CD14-positive monocyte (primary cell): ENCODE measurements at regions not wholly inside any gene's neighbourhood (a gene's known extent, or its start where the extent isn't known, plus 50 kb on each side); places are given as distances from the start of the nearest gene placed in this dataset.

ENCODE experiments used
- DNase-seq, 3 donors: peaks; one replicate each; pipeline ENCODE4 v3.0.0-alpha.2; 2011 to 2022
- H2AFZ ChIP-seq: 2 replicates; pipeline ENCODE4 v1.6.0; 2012; ENCODE audit warnings: mild to moderate bottlenecking, low read depth, low read length, inconsistent platforms; ENCODE audit not compliant: insufficient read depth, poor library complexity, severe bottlenecking
- H3K27ac ChIP-seq, 2 donors: 1 replicate in 1 of 2; 2 replicates in 1 of 2; pipeline ENCODE4 v1.5.1; 2012 to 2013; ENCODE audit warnings: low read length in 2 of 2, control low read depth in 1 of 2, inconsistent platforms in 1 of 2, low read depth in 1 of 2, mild to moderate bottlenecking in 1 of 2
- H3K27me3 ChIP-seq, 2 donors: one replicate each; pipeline versions ENCODE4 v1.6.0 to v1.6.1; 2011 to 2013; ENCODE audit warnings: low read length in 2 of 2; ENCODE audit not compliant: control insufficient read depth in 2 of 2, insufficient read depth in 2 of 2
- H3K36me3 ChIP-seq, 2 donors: replicated peaks in 1 of 2; 1 replicate in 1 of 2; 2 replicates in 1 of 2; pipeline versions ENCODE4 v1.5.1 to v1.6.1; 2012 to 2013; ENCODE audit warnings: low read length in 2 of 2, control low read depth in 1 of 2, inconsistent platforms in 1 of 2, mild to moderate bottlenecking in 1 of 2; ENCODE audit not compliant: insufficient read depth in 2 of 2, control insufficient read depth in 1 of 2
- H3K4me1 ChIP-seq, 2 donors: 1 replicate in 1 of 2; 2 replicates in 1 of 2; pipeline versions ENCODE4 v1.5.1 to v1.6.1; 2012 to 2013; ENCODE audit warnings: low read length in 2 of 2, control low read depth in 1 of 2, inconsistent platforms in 1 of 2, mild to moderate bottlenecking in 1 of 2, moderate library complexity in 1 of 2; ENCODE audit not compliant: insufficient read depth in 2 of 2, control insufficient read depth in 1 of 2
- H3K4me2 ChIP-seq: replicated peaks from 2 replicates; pipeline ENCODE3; 2012; ENCODE audit warnings: low read length, moderate library complexity, mild to moderate bottlenecking; ENCODE audit not compliant: poor library complexity, severe bottlenecking; ENCODE audit errors: extremely low read depth
- H3K4me3 ChIP-seq, 3 experiments: fragments of 200-600 bp in 1 of 3; sonication (generic) in 1 of 3; replicated peaks in 1 of 3; 1 replicate in 2 of 3; 2 replicates in 1 of 3; pipeline ENCODE4 v1.5.1; 2011 to 2013; ENCODE audit warnings: low read length in 3 of 3, mild to moderate bottlenecking in 3 of 3, control low read depth in 2 of 3, low read depth in 2 of 3, inconsistent platforms in 1 of 3, moderate library complexity in 1 of 3
- H3K79me2 ChIP-seq: 2 replicates; pipeline ENCODE4 v1.6.0; 2012; ENCODE audit warnings: mild to moderate bottlenecking, control low read depth, inconsistent platforms, low read length, moderate library complexity; ENCODE audit not compliant: insufficient read depth
- H3K9ac ChIP-seq: 2 replicates; pipeline ENCODE4 v1.6.0; 2017; ENCODE audit warnings: low read length, mild to moderate bottlenecking; ENCODE audit not compliant: insufficient read depth, poor library complexity, severe bottlenecking
- H3K9me3 ChIP-seq, 2 donors: replicated peaks in 1 of 2; 1 replicate in 1 of 2; 2 replicates in 1 of 2; pipeline versions ENCODE4 v1.5.1 to v1.6.1; 2012 to 2013; ENCODE audit warnings: low read length in 2 of 2, control low read depth in 1 of 2; ENCODE audit not compliant: control insufficient read depth in 1 of 2, insufficient read depth in 1 of 2
- H4K20me1 ChIP-seq: 2 replicates; pipeline ENCODE4 v1.6.0; 2012; ENCODE audit warnings: mild to moderate bottlenecking, low read length, control low read depth, moderate library complexity; ENCODE audit not compliant: insufficient read depth
- H3K27ac Mint-ChIP-seq, 7 donors: one replicate each; pipeline ENCODE4 v1.8.0; 2020; ENCODE audit warnings: mild to moderate bottlenecking in 7 of 7, mixed read lengths in 7 of 7, moderate library complexity in 6 of 7, inconsistent platforms in 2 of 7
- H3K27me3 Mint-ChIP-seq, 3 donors: one replicate each; pipeline ENCODE4 v1.8.0; 2021 to 2022; ENCODE audit warnings: low read depth in 3 of 3, mild to moderate bottlenecking in 3 of 3, mixed read lengths in 3 of 3, moderate library complexity in 3 of 3, inconsistent platforms in 1 of 3
- H3K36me3 Mint-ChIP-seq, 2 donors: one replicate each; pipeline ENCODE4 v1.8.0; 2020; ENCODE audit warnings: mixed read lengths in 2 of 2, inconsistent platforms in 1 of 2, mild to moderate bottlenecking in 1 of 2
- H3K4me1 Mint-ChIP-seq: one replicate; pipeline ENCODE4 v1.8.0; 2020; ENCODE audit warnings: mild to moderate bottlenecking, mixed read lengths
- H3K4me3 Mint-ChIP-seq, 2 donors: one replicate each; pipeline ENCODE4 v1.8.0; 2020; ENCODE audit warnings: mild to moderate bottlenecking in 2 of 2, mixed read lengths in 2 of 2, moderate library complexity in 1 of 2
- H3K9me3 Mint-ChIP-seq, 7 donors: one replicate each; pipeline ENCODE4 v1.8.0; 2020 to 2022; ENCODE audit warnings: mixed read lengths in 7 of 7, mild to moderate bottlenecking in 6 of 7, moderate library complexity in 6 of 7, inconsistent platforms in 2 of 7
- WGBS: methylation state at CpG from one replicate; pipeline ENCODE4 v1.1.5; 2013; ENCODE audit warnings: missing lambda C conversion rate; ENCODE audit not compliant: insufficient coverage; 5-methylcytosine and 5-hydroxymethylcytosine counted together
- intact Hi-C, 2 donors: fragments of 100-400 bp; cut with micrococcal nuclease; formaldehyde crosslinking; loops; one replicate each; pipeline versions ENCODE4 v1.15.0 to v1.15.1; 2023
- TF ChIP-seq, protein P1 (sequence below): fragments of 200-600 bp; IDR thresholded peaks from one replicate; pipeline ENCODE4 v1.8.0; 2022; ENCODE audit warnings: antibody characterized with exemption, mild to moderate bottlenecking

DNA sequence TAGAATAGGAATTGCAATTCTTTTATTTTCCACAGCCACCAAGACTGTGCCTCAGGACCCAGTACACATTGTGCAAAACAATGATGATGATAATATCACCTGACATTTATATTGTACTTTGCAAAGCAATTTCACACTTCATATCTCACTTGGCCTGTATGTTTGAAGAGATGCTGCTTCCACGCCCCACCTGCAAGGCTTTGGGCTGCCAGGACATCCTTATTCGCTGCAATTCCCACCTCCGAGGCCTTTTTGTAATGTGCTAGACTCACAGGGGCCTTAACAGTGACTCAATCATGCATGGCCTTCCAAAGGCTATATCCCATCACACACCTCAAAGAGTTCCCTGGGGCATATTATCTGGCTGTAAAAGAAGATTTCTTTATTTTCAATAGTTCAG is 200.9 kb downstream of the MYLK4 start:
- Histone ChIP-seq H3K79me2 (no peaks in the 10 kb centered on the region), H3K9ac (no peak overlapping the region), H3K9me3 (no peaks in the 10 kb centered on the region), H3K4me3 (no peak overlapping the region), H4K20me1 (no peaks in the 10 kb centered on the region), H3K4me2 (no peak overlapping the region), H2AFZ (no peak overlapping the region), H3K27me3 (peaks cover 15 to 23% of the 10 kb centered on the region in 2 donors), H3K27ac (no peak overlapping the region), H3K36me3 (no peaks in the 10 kb centered on the region), H3K4me1 (peaks cover 30 to 34% of the 10 kb centered on the region in 2 donors)
- no peak overlapping the region for H3K27ac Mint-ChIP-seq
- intact Hi-C loops, result loop anchor here in 1 of 2 donors (10.0 kb wide), 1 partner anchor 305 kb away; the partner anchor contains the start of gene GMDS
- peaks cover 33 to 43% (median 34%) of the 10 kb centered on the region in 3 donors for H3K27me3 Mint-ChIP-seq
- WGBS, result 100% methylated on average over 2 of the region's 3 CpGs
- H3K4me3 Mint-ChIP-seq, result no peak overlapping the region
- DNase-seq, result no peak
- H3K4me1 Mint-ChIP-seq, result peaks cover 37% of the 10 kb centered on the region
- TF ChIP-seq, protein P1, sequence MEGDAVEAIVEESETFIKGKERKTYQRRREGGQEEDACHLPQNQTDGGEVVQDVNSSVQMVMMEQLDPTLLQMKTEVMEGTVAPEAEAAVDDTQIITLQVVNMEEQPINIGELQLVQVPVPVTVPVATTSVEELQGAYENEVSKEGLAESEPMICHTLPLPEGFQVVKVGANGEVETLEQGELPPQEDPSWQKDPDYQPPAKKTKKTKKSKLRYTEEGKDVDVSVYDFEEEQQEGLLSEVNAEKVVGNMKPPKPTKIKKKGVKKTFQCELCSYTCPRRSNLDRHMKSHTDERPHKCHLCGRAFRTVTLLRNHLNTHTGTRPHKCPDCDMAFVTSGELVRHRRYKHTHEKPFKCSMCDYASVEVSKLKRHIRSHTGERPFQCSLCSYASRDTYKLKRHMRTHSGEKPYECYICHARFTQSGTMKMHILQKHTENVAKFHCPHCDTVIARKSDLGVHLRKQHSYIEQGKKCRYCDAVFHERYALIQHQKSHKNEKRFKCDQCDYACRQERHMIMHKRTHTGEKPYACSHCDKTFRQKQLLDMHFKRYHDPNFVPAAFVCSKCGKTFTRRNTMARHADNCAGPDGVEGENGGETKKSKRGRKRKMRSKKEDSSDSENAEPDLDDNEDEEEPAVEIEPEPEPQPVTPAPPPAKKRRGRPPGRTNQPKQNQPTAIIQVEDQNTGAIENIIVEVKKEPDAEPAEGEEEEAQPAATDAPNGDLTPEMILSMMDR, result no peak
- peaks cover 4 to 14% of the 10 kb centered on the region in 2 donors for H3K36me3 Mint-ChIP-seq
- H3K9me3 Mint-ChIP-seq, result peaks cover 0 to 2% (median 2%) of the 10 kb centered on the region in 7 donors

DNA sequence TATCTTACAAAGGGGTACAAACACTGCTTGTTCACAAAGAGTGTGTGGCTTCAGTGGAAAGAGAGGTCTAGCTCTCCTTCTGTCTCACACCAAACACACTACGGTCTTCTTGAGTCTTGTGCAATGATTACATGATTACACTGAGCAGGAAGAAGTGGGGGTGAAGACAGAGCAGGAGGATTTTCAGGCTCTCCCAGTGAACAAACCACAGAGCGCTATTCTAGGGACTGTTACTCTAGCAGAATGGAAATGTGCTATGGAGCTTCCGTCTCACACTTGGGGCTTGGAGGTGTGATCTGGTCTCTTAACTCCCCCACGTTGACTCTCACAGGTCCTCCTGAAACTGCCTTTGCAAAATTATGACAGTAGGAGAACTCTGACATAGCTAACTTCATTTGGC is 203.4 kb downstream of the MYLK4 start:
- no CpG with 5 or more reads among the region's 4 CpGs for WGBS
- peak overlapping the region; percentile 52 to 81 for H3K4me3 Mint-ChIP-seq
- Histone ChIP-seq H3K36me3 (no peaks in the 10 kb centered on the region), H3K79me2 (no peaks in the 10 kb centered on the region), H3K9ac (no peak overlapping the region), H3K9me3 (no peaks in the 10 kb centered on the region), H3K4me1 (peaks cover 49 to 57% of the 10 kb centered on the region in 2 donors), H2AFZ (peak overlapping the region; percentile 31), H3K27me3 (peaks cover 26 to 41% of the 10 kb centered on the region in 2 donors), H4K20me1 (no peaks in the 10 kb centered on the region), H3K27ac (peak overlapping the region in 1 of 2 donors; percentile 17), H3K4me2 (peak overlapping the region; percentile 51), H3K4me3 (peak overlapping the region in 1 of 3 experiments; percentile 39)
- peak overlapping the region; percentile 53 to 91 (median 81) for H3K27ac Mint-ChIP-seq
- TF ChIP-seq, protein P1, result no peak
- peaks cover 51% of the 10 kb centered on the region for H3K4me1 Mint-ChIP-seq
- H3K36me3 Mint-ChIP-seq, result peaks cover 4 to 15% of the 10 kb centered on the region in 2 donors
- peak; percentile 38 to 71 (median 63) for DNase-seq
- peaks cover 45 to 48% (median 47%) of the 10 kb centered on the region in 3 donors for H3K27me3 Mint-ChIP-seq
- peaks cover 0 to 3% (median 2%) of the 10 kb centered on the region in 7 donors for H3K9me3 Mint-ChIP-seq
- intact Hi-C loops, result loop anchor here in 1 of 2 donors (10.0 kb wide), 1 partner anchor 303 kb away; the partner anchor contains the start of gene GMDS
